ENCODE measurements at regions not wholly inside any gene's neighbourhood (a gene's known extent, or its start where the extent isn't known, plus 50 kb on each side); places are given as distances from the start of the nearest gene placed in this dataset.

DNA sequence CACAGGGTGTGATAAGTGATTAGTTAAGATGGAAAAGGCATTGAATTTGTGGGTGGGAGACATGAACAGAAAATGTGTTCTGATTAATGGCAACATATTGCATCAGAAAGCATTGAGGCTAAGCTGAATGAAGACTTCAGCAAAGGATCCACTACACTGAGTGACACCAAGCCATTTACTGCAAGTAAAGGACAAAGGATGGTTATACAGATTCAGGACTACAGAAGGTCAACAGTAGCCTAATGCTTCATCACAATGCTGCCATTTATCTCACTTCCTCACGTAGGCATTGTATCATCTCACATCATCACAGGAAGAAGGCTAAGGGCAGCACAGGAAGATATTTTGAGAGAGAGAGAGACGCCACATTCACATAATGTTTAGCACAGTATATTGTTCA, 398.2 kb downstream of the COL12A1 start:
- Histone ChIP-seq H3K27me3 (replicated peaks in 1 of 4; ENCODE audit: control extremely low read depth in 1 of 4, control insufficient read depth in 3 of 4, insufficient read depth in 4 of 4, low read length in 3 of 4) (no peaks in the 10 kb centered on the region), H3K4me1 (ENCODE audit: control insufficient read depth in 2 of 2, insufficient read depth in 2 of 2, low read length in 2 of 2) (no peaks in the 10 kb centered on the region), H3K79me2 (ENCODE audit: control insufficient read depth, insufficient read depth, low read length) (no peaks in the 10 kb centered on the region), H3K27ac (ENCODE audit: low read length in 2 of 2) (no peak overlapping the region), H3K9ac (ENCODE audit: low read length) (no peak overlapping the region), H2AFZ (ENCODE audit: insufficient read depth, low read depth, low read length, poor library complexity, severe bottlenecking) (no peak overlapping the region), H4K20me1 (ENCODE audit: control insufficient read depth, insufficient read depth, low read length, poor library complexity, severe bottlenecking) (no peaks in the 10 kb centered on the region), H3K36me3 (replicated peaks in 1 of 2; ENCODE audit: control extremely low read depth in 1 of 2, control insufficient read depth in 1 of 2, extremely low read depth in 1 of 2, insufficient read depth in 2 of 2, low read length in 1 of 2) (no peaks in the 10 kb centered on the region), H3K9me3 (ENCODE audit: control extremely low read depth in 1 of 3, control insufficient read depth in 2 of 3, insufficient read depth in 1 of 3, low read length in 2 of 3) (no peaks in the 10 kb centered on the region), H3K4me2 (replicated peaks; ENCODE audit: low read depth, low read length, poor library complexity, severe bottlenecking) (no peak overlapping the region), H3K4me3 (ENCODE audit: control extremely low read depth in 1 of 5, extremely low read depth in 1 of 5, insufficient read depth in 1 of 5, low read depth in 2 of 5, low read length in 4 of 5) (no peak overlapping the region)
- intact Hi-C loops (cut with micrococcal nuclease): no loop called here
- ChIA-PET POLR2A (no interaction called here), CTCF (no interaction called here)
- ATAC-seq (ENCODE audit: low read depth) (no peak), DNase-seq (no peak)
- Mint-ChIP-seq H3K9me3 (ENCODE audit: insufficient read depth) (no peaks in the 10 kb centered on the region), H3K27ac (no peak overlapping the region), H3K4me1 (no peaks in the 10 kb centered on the region), H3K4me3 (no peak overlapping the region), H3K27me3 (no peaks in the 10 kb centered on the region)
- no CpG with 5 or more reads among the region's 2 CpGs for WGBS (ENCODE audit: insufficient coverage)
- TF ChIP-seq, protein P1, sequence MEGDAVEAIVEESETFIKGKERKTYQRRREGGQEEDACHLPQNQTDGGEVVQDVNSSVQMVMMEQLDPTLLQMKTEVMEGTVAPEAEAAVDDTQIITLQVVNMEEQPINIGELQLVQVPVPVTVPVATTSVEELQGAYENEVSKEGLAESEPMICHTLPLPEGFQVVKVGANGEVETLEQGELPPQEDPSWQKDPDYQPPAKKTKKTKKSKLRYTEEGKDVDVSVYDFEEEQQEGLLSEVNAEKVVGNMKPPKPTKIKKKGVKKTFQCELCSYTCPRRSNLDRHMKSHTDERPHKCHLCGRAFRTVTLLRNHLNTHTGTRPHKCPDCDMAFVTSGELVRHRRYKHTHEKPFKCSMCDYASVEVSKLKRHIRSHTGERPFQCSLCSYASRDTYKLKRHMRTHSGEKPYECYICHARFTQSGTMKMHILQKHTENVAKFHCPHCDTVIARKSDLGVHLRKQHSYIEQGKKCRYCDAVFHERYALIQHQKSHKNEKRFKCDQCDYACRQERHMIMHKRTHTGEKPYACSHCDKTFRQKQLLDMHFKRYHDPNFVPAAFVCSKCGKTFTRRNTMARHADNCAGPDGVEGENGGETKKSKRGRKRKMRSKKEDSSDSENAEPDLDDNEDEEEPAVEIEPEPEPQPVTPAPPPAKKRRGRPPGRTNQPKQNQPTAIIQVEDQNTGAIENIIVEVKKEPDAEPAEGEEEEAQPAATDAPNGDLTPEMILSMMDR (IDR thresholded peaks at IDR 0.05): no peak
- no peak for TF ChIP-seq EZH2 (IDR thresholded peaks at IDR 0.05; ENCODE audit: borderline replicate concordance, insufficient read depth, low read depth, low read length, poor library complexity, severe bottlenecking)

DNA sequence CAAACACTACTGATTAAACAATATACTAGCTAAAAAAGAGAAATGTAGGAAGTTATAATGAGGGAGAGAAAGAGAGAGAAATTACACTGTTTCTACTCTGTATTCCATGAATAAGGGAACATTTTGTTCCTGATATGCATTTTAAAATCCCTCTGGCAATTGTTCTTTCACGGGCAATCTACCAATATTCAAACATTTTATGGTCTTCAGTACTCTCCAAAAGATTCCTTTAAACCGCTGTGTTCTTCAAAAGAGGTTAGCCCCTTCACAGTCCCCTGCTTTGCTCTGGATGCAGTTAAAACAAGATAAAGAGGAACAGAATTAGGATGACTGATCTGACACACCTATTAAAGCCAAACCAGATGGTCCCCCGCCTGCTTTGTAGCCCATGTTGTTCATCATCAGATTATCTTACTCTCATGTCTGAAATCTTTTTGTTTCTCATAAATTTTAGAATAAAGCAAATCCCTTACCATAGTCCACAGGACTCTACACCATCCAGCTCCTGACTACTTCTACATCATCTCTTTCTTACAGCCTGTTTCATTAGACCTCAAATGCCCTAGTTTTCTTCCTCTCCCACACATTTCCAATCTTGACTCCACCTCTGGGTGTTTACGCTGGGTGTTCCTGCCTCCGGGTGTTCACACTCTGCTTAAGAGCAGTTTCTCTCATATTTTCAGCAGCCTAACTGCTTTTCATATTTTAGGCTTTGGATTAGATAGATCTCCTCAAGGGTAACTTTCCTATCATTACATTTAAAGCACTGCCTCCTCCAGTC, 399.7 kb downstream of the COL12A1 start:
- peaks cover 0 to under 1% (median 0%) of the 10 kb centered on the region in 3 donors for H3K9me3 ChIP-seq (ENCODE audit: control extremely low read depth in 1 of 3, control insufficient read depth in 2 of 3, insufficient read depth in 1 of 3, low read length in 2 of 3)
- H3K36me3 ChIP-seq (replicated peaks in 1 of 2; ENCODE audit: control extremely low read depth in 1 of 2, control insufficient read depth in 1 of 2, extremely low read depth in 1 of 2, insufficient read depth in 2 of 2, low read length in 1 of 2): no peaks in the 10 kb centered on the region
- H3K4me3 ChIP-seq (ENCODE audit: control extremely low read depth in 1 of 5, extremely low read depth in 1 of 5, insufficient read depth in 1 of 5, low read depth in 2 of 5, low read length in 4 of 5): no peak overlapping the region
- H3K4me2 ChIP-seq (replicated peaks; ENCODE audit: low read depth, low read length, poor library complexity, severe bottlenecking): no peak overlapping the region
- intact Hi-C loops (cut with micrococcal nuclease): no loop called here
- 80% methylated on average over 2 of the region's 5 CpGs for WGBS (ENCODE audit: insufficient coverage)
- H3K27me3 Mint-ChIP-seq: no peaks in the 10 kb centered on the region
- no peaks in the 10 kb centered on the region for H3K79me2 ChIP-seq (ENCODE audit: control insufficient read depth, insufficient read depth, low read length)
- H3K9ac ChIP-seq (ENCODE audit: low read length): no peak overlapping the region
- no peak overlapping the region for H3K27ac ChIP-seq (ENCODE audit: low read length in 2 of 2)
- H3K9me3 Mint-ChIP-seq (ENCODE audit: insufficient read depth): peaks cover 2% of the 10 kb centered on the region
- CTCF ChIA-PET: no interaction called here
- no peak overlapping the region for H3K27ac Mint-ChIP-seq
- no peak for DNase-seq
- no peaks in the 10 kb centered on the region for H3K4me1 Mint-ChIP-seq
- no peak for ATAC-seq (ENCODE audit: low read depth)
- H4K20me1 ChIP-seq (ENCODE audit: control insufficient read depth, insufficient read depth, low read length, poor library complexity, severe bottlenecking): no peaks in the 10 kb centered on the region
- no peak overlapping the region for H2AFZ ChIP-seq (ENCODE audit: insufficient read depth, low read depth, low read length, poor library complexity, severe bottlenecking)
- TF ChIP-seq EZH2 (IDR thresholded peaks at IDR 0.05; ENCODE audit: borderline replicate concordance, insufficient read depth, low read depth, low read length, poor library complexity, severe bottlenecking): no peak
- TF ChIP-seq, protein P1 (IDR thresholded peaks at IDR 0.05): no peak
- H3K4me1 ChIP-seq (ENCODE audit: control insufficient read depth in 2 of 2, insufficient read depth in 2 of 2, low read length in 2 of 2): no peaks in the 10 kb centered on the region
- POLR2A ChIA-PET: no interaction called here
- H3K27me3 ChIP-seq (replicated peaks in 1 of 4; ENCODE audit: control extremely low read depth in 1 of 4, control insufficient read depth in 3 of 4, insufficient read depth in 4 of 4, low read length in 3 of 4): no peaks in the 10 kb centered on the region
- H3K4me3 Mint-ChIP-seq: no peak overlapping the region
